Gastrocnemius medialis (tissue), 4 donors: ENCODE measurements at regions not wholly inside any gene's neighbourhood (a gene's known extent, or its start where the extent isn't known, plus 50 kb on each side); places are given as distances from the start of the nearest gene placed in this dataset.

ENCODE experiments used
- ATAC-seq, 2 donors: fragments of 150-250 bp; one replicate each; pipeline ENCODE4 v1.9.1; 2016
- DNase-seq, 2 donors: peaks; one replicate each; pipeline ENCODE4 v3.0.0-alpha.2; 2019
- H3K27ac ChIP-seq, 4 donors: fragments of 200-600 bp; sonication (generic); 1 replicate in 1 of 4; 2 replicates in 3 of 4; pipeline ENCODE4 v1.5.1; 2016 to 2018; ENCODE audit warnings: mild to moderate bottlenecking in 2 of 4, moderate library complexity in 1 of 4
- H3K27me3 ChIP-seq, 3 donors: fragments of 200-600 bp; sonication (generic) in 2 of 3; 1 replicate in 1 of 3; 2 replicates in 2 of 3; pipeline versions ENCODE4 v1.5.1 to v1.6.0; 2016 to 2019; ENCODE audit warnings: mild to moderate bottlenecking in 1 of 3, moderate library complexity in 1 of 3
- H3K36me3 ChIP-seq, 2 donors: fragments of 200-600 bp; sonication (generic) in 1 of 2; one replicate each; pipeline ENCODE4 v1.5.1; 2017 to 2018
- H3K4me1 ChIP-seq, 2 donors: fragments of 200-600 bp; sonication (generic) in 1 of 2; one replicate each; pipeline ENCODE4 v1.5.1; 2016 to 2017; ENCODE audit warnings: mild to moderate bottlenecking in 2 of 2
- H3K4me3 ChIP-seq, 4 donors: fragments of 200-600 bp; sonication (generic) in 3 of 4; 1 replicate in 1 of 4; 2 replicates in 3 of 4; pipeline ENCODE4 v1.5.1; 2016 to 2019; ENCODE audit warnings: mild to moderate bottlenecking in 2 of 4
- H3K9me3 ChIP-seq, 3 donors: fragments of 200-600 bp; sonication (generic) in 2 of 3; 1 replicate in 1 of 3; 2 replicates in 2 of 3; pipeline ENCODE4 v1.5.1; 2016 to 2019
- POLR2A ChIP-seq, 2 donors: fragments of 450-650 bp; IDR thresholded peaks; one replicate each; pipeline ENCODE4 v1.6.1; 2017; ENCODE audit warnings: antibody characterized with exemption in 2 of 2, mild to moderate bottlenecking in 2 of 2, moderate library complexity in 2 of 2
- in situ Hi-C, 4 donors: fragments of 200-750 bp; cut with MboI; loops; one replicate each; pipeline versions ENCODE4 v1.15.0 to v1.8.0; 2017; ENCODE audit warnings: low sequenced_read_pairs in 4 of 4
- intact Hi-C: fragments of 100-400 bp; cut with DNase I; formaldehyde crosslinking; loops from one replicate; pipeline ENCODE4 v1.15.1; 2023; ENCODE audit warnings: low total_unique reads
- TF ChIP-seq, protein P1 (sequence below), 5 experiments: fragments of 450-650 bp in 3 of 5; fragments of 200-600 bp in 2 of 5; sonication (generic) in 2 of 5; IDR thresholded peaks in 4 of 5; conservative IDR thresholded peaks in 1 of 5; 1 replicate in 4 of 5; 2 replicates in 1 of 5; pipeline ENCODE4 v1.5.1; 2016 to 2019; ENCODE audit warnings: antibody characterized with exemption in 5 of 5, mild to moderate bottlenecking in 3 of 5, moderate library complexity in 3 of 5

DNA sequence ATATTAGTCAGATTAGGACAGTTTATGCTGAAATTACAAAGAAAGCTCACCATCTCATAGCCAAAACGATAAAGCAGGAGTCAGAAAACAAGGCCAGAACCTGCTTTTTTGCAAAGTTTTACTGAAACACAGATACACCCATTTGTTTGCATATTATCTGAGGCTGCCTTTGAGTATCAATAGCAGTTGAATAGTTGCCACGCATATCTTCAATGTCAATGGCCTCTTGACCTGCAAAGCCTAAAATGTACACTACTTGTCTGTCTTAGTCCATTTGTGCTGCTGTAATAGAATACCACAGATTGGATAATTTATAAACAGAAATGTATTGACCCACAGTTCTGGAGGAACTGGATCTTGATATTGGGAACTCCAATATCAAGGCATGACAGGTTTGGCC is 94.1 kb upstream of the NT5E start:
- intact Hi-C loops: loop anchor here (1.0 kb wide), 1 partner anchor 127 kb away; no protein-coding TSS in a partner anchor
- no peaks in the 10 kb centered on the region for H3K27me3 ChIP-seq
- ATAC-seq: no peak
- no peaks in the 10 kb centered on the region for H3K36me3 ChIP-seq
- H3K4me3 ChIP-seq: no peak overlapping the region
- in situ Hi-C loops: loop anchor here in 1 of 4 donors (10.0 kb wide), 1 partner anchor 129 kb away; no protein-coding TSS in a partner anchor
- H3K27ac ChIP-seq: no peak overlapping the region
- TF ChIP-seq, protein P1, sequence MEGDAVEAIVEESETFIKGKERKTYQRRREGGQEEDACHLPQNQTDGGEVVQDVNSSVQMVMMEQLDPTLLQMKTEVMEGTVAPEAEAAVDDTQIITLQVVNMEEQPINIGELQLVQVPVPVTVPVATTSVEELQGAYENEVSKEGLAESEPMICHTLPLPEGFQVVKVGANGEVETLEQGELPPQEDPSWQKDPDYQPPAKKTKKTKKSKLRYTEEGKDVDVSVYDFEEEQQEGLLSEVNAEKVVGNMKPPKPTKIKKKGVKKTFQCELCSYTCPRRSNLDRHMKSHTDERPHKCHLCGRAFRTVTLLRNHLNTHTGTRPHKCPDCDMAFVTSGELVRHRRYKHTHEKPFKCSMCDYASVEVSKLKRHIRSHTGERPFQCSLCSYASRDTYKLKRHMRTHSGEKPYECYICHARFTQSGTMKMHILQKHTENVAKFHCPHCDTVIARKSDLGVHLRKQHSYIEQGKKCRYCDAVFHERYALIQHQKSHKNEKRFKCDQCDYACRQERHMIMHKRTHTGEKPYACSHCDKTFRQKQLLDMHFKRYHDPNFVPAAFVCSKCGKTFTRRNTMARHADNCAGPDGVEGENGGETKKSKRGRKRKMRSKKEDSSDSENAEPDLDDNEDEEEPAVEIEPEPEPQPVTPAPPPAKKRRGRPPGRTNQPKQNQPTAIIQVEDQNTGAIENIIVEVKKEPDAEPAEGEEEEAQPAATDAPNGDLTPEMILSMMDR (IDR thresholded peaks at IDR 0.05 in 4 of 5, conservative IDR thresholded peaks at IDR 0.05 in 1 of 5): no peak
- no peak for TF ChIP-seq POLR2A (IDR thresholded peaks at IDR 0.05)
- DNase-seq: no peak
- no peaks in the 10 kb centered on the region for H3K9me3 ChIP-seq
- no peaks in the 10 kb centered on the region for H3K4me1 ChIP-seq

DNA sequence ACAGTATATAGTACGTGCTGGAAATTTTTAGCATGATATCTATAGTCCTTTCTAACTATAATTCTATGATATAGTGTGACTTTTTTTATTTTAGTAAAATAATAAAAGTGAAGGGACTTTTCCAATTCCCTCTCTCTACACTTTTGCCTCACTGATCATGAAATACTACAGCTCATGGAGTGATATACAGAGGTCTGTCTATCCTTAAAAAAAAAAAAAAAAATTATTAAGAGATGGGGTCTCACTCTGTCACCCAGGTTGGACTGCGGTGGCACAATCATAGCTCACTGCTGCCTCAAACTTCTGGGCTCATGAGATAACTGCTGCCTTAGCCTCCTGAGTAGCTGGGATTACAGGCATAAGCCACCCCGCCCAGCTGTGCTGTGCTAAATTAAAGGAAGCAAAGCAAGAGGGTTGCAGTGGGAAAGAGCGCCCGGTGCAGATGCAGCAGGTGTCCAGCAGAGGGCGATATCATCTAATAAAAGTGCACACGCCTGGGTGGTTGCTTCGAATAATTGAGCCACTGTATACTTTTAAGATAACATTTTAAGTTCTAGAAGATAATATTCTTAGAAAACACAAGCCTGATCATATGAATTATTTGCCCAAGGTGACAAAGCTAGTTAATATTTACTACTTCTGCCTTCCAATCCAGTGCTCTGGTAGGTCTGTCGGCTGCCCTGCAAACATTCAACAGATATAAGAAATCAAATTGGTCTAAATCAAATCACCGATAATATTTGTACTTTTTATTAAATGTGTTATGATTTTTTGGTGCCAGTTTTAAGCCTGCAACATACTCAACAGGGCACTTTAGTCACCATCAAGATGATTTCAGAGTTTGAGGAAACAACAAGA is 94.9 kb upstream of the NT5E start:
- TF ChIP-seq, protein P1 (IDR thresholded peaks at IDR 0.05 in 4 of 5, conservative IDR thresholded peaks at IDR 0.05 in 1 of 5): peak; percentile 65 to 93 (median 79)
- no peak for TF ChIP-seq POLR2A (IDR thresholded peaks at IDR 0.05)
- peak; percentile 54 to 71 for ATAC-seq
- in situ Hi-C loops: loop anchor here in 3 of 4 donors (5.0 to 10.0 kb wide), 2 partner anchors 127 to 130 kb away; no protein-coding TSS in a partner anchor

DNA sequence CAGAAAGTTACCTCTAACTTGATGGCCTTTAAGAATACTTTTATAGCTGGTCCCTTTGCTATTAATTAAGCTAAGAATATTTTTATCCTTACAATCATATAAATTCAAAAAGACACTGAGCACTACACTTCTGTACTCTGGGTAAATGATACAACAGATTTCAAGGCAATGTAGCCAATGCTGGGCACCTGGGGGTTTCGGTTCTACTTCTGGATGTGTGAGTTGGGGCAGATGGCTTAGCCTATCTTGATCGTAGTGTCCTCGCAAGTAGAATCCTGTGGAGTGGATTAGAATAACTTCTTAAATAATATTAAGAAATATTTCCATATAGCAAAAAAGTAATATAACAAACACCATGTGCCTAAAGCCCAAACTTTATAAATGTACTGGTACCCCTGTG is 96.9 kb upstream of the NT5E start:
- ATAC-seq (no peak), DNase-seq (no peak)
- H3K27me3 ChIP-seq: no peaks in the 10 kb centered on the region
- no peak overlapping the region for H3K4me3 ChIP-seq
- no peak overlapping the region for H3K27ac ChIP-seq
- in situ Hi-C loops: loop anchor here in 3 of 4 donors (5.0 to 10.0 kb wide), 2 partner anchors 129 to 132 kb away; no protein-coding TSS in a partner anchor
- no peak for TF ChIP-seq POLR2A (IDR thresholded peaks at IDR 0.05)
- TF ChIP-seq, protein P1 (IDR thresholded peaks at IDR 0.05 in 4 of 5, conservative IDR thresholded peaks at IDR 0.05 in 1 of 5): no peak
- H3K4me1 ChIP-seq: no peaks in the 10 kb centered on the region
- no peaks in the 10 kb centered on the region for H3K36me3 ChIP-seq
- intact Hi-C loops: no loop called here
- H3K9me3 ChIP-seq: no peaks in the 10 kb centered on the region

More for the DNA sequence above, 94.9 kb upstream of the NT5E start:
- H3K9me3 ChIP-seq: no peaks in the 10 kb centered on the region
- no peaks in the 10 kb centered on the region for H3K27me3 ChIP-seq
- peak; percentile 3 to 44 for DNase-seq
- H3K4me3 ChIP-seq: no peak overlapping the region
- intact Hi-C loops: loop anchor here (1.0 kb wide), 1 partner anchor 128 kb away; no protein-coding TSS in a partner anchor
- no peaks in the 10 kb centered on the region for H3K4me1 ChIP-seq
- H3K36me3 ChIP-seq: no peaks in the 10 kb centered on the region
- H3K27ac ChIP-seq: no peak overlapping the region

DNA sequence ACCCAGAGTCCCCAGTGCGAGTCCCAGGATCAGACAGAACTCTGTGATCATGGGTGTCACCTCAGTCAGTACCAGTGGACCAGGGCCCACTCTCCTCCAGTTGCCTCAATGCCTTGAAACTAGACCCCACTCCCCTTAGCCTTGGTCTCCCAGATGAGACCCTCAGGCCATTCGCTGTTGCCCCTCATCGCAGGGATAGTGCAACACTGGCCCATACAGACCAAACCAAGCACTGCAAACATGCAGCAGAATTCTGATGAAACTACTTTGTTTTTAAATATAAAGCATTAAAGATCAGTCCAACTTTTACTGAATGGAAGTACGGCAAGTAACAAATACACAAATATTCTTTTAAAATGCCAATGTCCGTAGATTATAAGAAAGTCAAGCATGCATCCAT is 101.2 kb upstream of the NT5E start:
- Histone ChIP-seq H3K27ac (no peak overlapping the region), H3K36me3 (no peaks in the 10 kb centered on the region), H3K4me1 (no peaks in the 10 kb centered on the region), H3K9me3 (no peaks in the 10 kb centered on the region), H3K27me3 (no peaks in the 10 kb centered on the region), H3K4me3 (no peak overlapping the region)
- in situ Hi-C loops (no loop called here), intact Hi-C loops (no loop called here)
- ATAC-seq: no peak
- no peak for TF ChIP-seq POLR2A (IDR thresholded peaks at IDR 0.05)
- TF ChIP-seq, protein P1 (IDR thresholded peaks at IDR 0.05 in 4 of 5, conservative IDR thresholded peaks at IDR 0.05 in 1 of 5): no peak
- no peak for DNase-seq
